ENCODE measurements at regions not wholly inside any gene's neighbourhood (a gene's known extent, or its start where the extent isn't known, plus 50 kb on each side); places are given as distances from the start of the nearest gene placed in this dataset.

- no peak overlapping the region for H3K14ac ChIP-seq (ENCODE audit: low read length)
- no peak overlapping the region for H3K4me2 ChIP-seq (ENCODE audit: low read length)
- no peak overlapping the region for H2BK5ac ChIP-seq (ENCODE audit: low read depth, low read length, poor library complexity)
- no peaks in the 10 kb centered on the region for H3K79me1 ChIP-seq (ENCODE audit: low read length)
- H2AK5ac ChIP-seq (ENCODE audit: low read length), result no peak overlapping the region
- H4K12ac ChIP-seq (ENCODE audit: low read depth, low read length), result no peak overlapping the region
- no peak overlapping the region for H3K4me3 ChIP-seq (ENCODE audit: low read depth, low read length)
- no peak overlapping the region for H3K4ac ChIP-seq (ENCODE audit: low read depth, low read length)
- H2BK12ac ChIP-seq (ENCODE audit: low read length), result no peak overlapping the region
- H3K27ac ChIP-seq (ENCODE audit: low read depth, low read length), result no peak overlapping the region
- H2BK120ac ChIP-seq (ENCODE audit: insufficient read depth, low read length, poor library complexity), result no peak overlapping the region
- H3K23ac ChIP-seq (ENCODE audit: low read length), result no peak overlapping the region
- peaks cover 5% of the 10 kb centered on the region for H3K9me3 ChIP-seq (ENCODE audit: insufficient read depth, low read depth, low read length)
- no CpG with 5 or more reads among the region's 3 CpGs for WGBS (ENCODE audit: extremely low coverage, insufficient coverage, insufficient read length)
- no peaks in the 10 kb centered on the region for H3K79me2 ChIP-seq (ENCODE audit: control insufficient read depth, insufficient read depth, low read length, poor library complexity)
- H4K8ac ChIP-seq (ENCODE audit: low read depth, low read length), result no peak overlapping the region
- no peaks in the 10 kb centered on the region for H3K27me3 ChIP-seq (ENCODE audit: insufficient read depth, low read length)
- H3K9ac ChIP-seq (ENCODE audit: low read length), result no peak overlapping the region
- H2AFZ ChIP-seq (ENCODE audit: insufficient read depth, low read length, poor library complexity), result no peak overlapping the region
- no peaks in the 10 kb centered on the region for H3K4me1 ChIP-seq (ENCODE audit: control insufficient read depth in 1 of 2, insufficient read depth in 2 of 2, low read length in 2 of 2)
- no peaks in the 10 kb centered on the region for H3K36me3 ChIP-seq (ENCODE audit: control insufficient read depth in 1 of 2, insufficient read depth in 2 of 2, low read length in 2 of 2)
- H3K18ac ChIP-seq (ENCODE audit: low read length), result no peak overlapping the region
- H4K91ac ChIP-seq (ENCODE audit: low read depth, low read length), result no peak overlapping the region
- DNase-seq, result peak in 1 of 2 donors; percentile 51
Measured at GRCh38 chr21:36626791-36627190, 72.1 kb upstream of the SIM2 start.

- H4K91ac ChIP-seq (ENCODE audit: low read depth, low read length), result no peak overlapping the region
Measured at GRCh38 chr21:36627242-36627641, 71.7 kb upstream of the SIM2 start.

GRCh38 chr21:36628106-36628505 is 70.8 kb upstream of the SIM2 start:
- H4K91ac ChIP-seq (ENCODE audit: low read depth, low read length), result no peak overlapping the region

More at GRCh38 chr21:36627242-36627641, 71.7 kb upstream of the SIM2 start:
- H3K4me3 ChIP-seq (ENCODE audit: low read depth, low read length), result no peak overlapping the region
- H3K36me3 ChIP-seq (ENCODE audit: control insufficient read depth in 1 of 2, insufficient read depth in 2 of 2, low read length in 2 of 2), result no peaks in the 10 kb centered on the region
- no peak overlapping the region for H2BK5ac ChIP-seq (ENCODE audit: low read depth, low read length, poor library complexity)
- no peak overlapping the region for H4K12ac ChIP-seq (ENCODE audit: low read depth, low read length)
- no peaks in the 10 kb centered on the region for H3K79me1 ChIP-seq (ENCODE audit: low read length)
- H2BK12ac ChIP-seq (ENCODE audit: low read length), result no peak overlapping the region
- H3K4me2 ChIP-seq (ENCODE audit: low read length), result no peak overlapping the region
- no peak overlapping the region for H2AK5ac ChIP-seq (ENCODE audit: low read length)
- H2BK120ac ChIP-seq (ENCODE audit: insufficient read depth, low read length, poor library complexity), result no peak overlapping the region
- no peaks in the 10 kb centered on the region for H3K79me2 ChIP-seq (ENCODE audit: control insufficient read depth, insufficient read depth, low read length, poor library complexity)
- WGBS (ENCODE audit: extremely low coverage, insufficient coverage, insufficient read length), result no CpG with 5 or more reads among the region's 5 CpGs
- no peak overlapping the region for H3K23ac ChIP-seq (ENCODE audit: low read length)
- peak; percentile 53 to 60 for DNase-seq
- H3K18ac ChIP-seq (ENCODE audit: low read length), result no peak overlapping the region
- H3K27ac ChIP-seq (ENCODE audit: low read depth, low read length), result no peak overlapping the region
- H3K27me3 ChIP-seq (ENCODE audit: insufficient read depth, low read length), result no peaks in the 10 kb centered on the region
- H4K8ac ChIP-seq (ENCODE audit: low read depth, low read length), result no peak overlapping the region
- no peak overlapping the region for H2AFZ ChIP-seq (ENCODE audit: insufficient read depth, low read length, poor library complexity)
- no peak overlapping the region for H3K14ac ChIP-seq (ENCODE audit: low read length)
- H3K9me3 ChIP-seq (ENCODE audit: insufficient read depth, low read depth, low read length), result peaks cover 5% of the 10 kb centered on the region
- H3K4ac ChIP-seq (ENCODE audit: low read depth, low read length), result no peak overlapping the region
- H3K9ac ChIP-seq (ENCODE audit: low read length), result no peak overlapping the region
- no peaks in the 10 kb centered on the region for H3K4me1 ChIP-seq (ENCODE audit: control insufficient read depth in 1 of 2, insufficient read depth in 2 of 2, low read length in 2 of 2)

GRCh38 chr21:36628761-36629460 is 70.0 kb upstream of the SIM2 start:
- DNase-seq, result no peak
- Histone ChIP-seq H3K27me3 (ENCODE audit: insufficient read depth, low read length) (no peaks in the 10 kb centered on the region), H3K79me1 (ENCODE audit: low read length) (no peaks in the 10 kb centered on the region), H4K12ac (ENCODE audit: low read depth, low read length) (no peak overlapping the region), H3K4ac (ENCODE audit: low read depth, low read length) (no peak overlapping the region), H3K18ac (ENCODE audit: low read length) (no peak overlapping the region), H3K9me3 (ENCODE audit: insufficient read depth, low read depth, low read length) (peaks cover 2% of the 10 kb centered on the region), H3K27ac (ENCODE audit: low read depth, low read length) (no peak overlapping the region), H3K9ac (ENCODE audit: low read length) (no peak overlapping the region), H4K91ac (ENCODE audit: low read depth, low read length) (no peak overlapping the region), H2BK12ac (ENCODE audit: low read length) (no peak overlapping the region), H2AK5ac (ENCODE audit: low read length) (no peak overlapping the region), H2BK5ac (ENCODE audit: low read depth, low read length, poor library complexity) (no peak overlapping the region), H2AFZ (ENCODE audit: insufficient read depth, low read length, poor library complexity) (no peak overlapping the region), H3K79me2 (ENCODE audit: control insufficient read depth, insufficient read depth, low read length, poor library complexity) (no peaks in the 10 kb centered on the region), H3K36me3 (ENCODE audit: control insufficient read depth in 1 of 2, insufficient read depth in 2 of 2, low read length in 2 of 2) (no peaks in the 10 kb centered on the region), H4K8ac (ENCODE audit: low read depth, low read length) (no peak overlapping the region), H3K14ac (ENCODE audit: low read length) (no peak overlapping the region), H2BK120ac (ENCODE audit: insufficient read depth, low read length, poor library complexity) (no peak overlapping the region), H3K4me1 (ENCODE audit: control insufficient read depth in 1 of 2, insufficient read depth in 2 of 2, low read length in 2 of 2) (no peaks in the 10 kb centered on the region), H3K4me2 (ENCODE audit: low read length) (no peak overlapping the region), H3K23ac (ENCODE audit: low read length) (no peak overlapping the region), H3K4me3 (ENCODE audit: low read depth, low read length) (no peak overlapping the region)
- WGBS (ENCODE audit: extremely low coverage, insufficient coverage, insufficient read length), result no CpG with 5 or more reads among the region's 13 CpGs

More at GRCh38 chr21:36628106-36628505, 70.8 kb upstream of the SIM2 start:
- Histone ChIP-seq H3K4me3 (ENCODE audit: low read depth, low read length) (no peak overlapping the region), H4K8ac (ENCODE audit: low read depth, low read length) (no peak overlapping the region), H2AFZ (ENCODE audit: insufficient read depth, low read length, poor library complexity) (no peak overlapping the region), H3K27ac (ENCODE audit: low read depth, low read length) (no peak overlapping the region), H3K36me3 (ENCODE audit: control insufficient read depth in 1 of 2, insufficient read depth in 2 of 2, low read length in 2 of 2) (no peaks in the 10 kb centered on the region), H3K23ac (ENCODE audit: low read length) (no peak overlapping the region), H3K4me1 (ENCODE audit: control insufficient read depth in 1 of 2, insufficient read depth in 2 of 2, low read length in 2 of 2) (no peaks in the 10 kb centered on the region), H4K12ac (ENCODE audit: low read depth, low read length) (no peak overlapping the region), H3K9ac (ENCODE audit: low read length) (no peak overlapping the region), H2AK5ac (ENCODE audit: low read length) (no peak overlapping the region), H3K4me2 (ENCODE audit: low read length) (no peak overlapping the region), H3K4ac (ENCODE audit: low read depth, low read length) (no peak overlapping the region), H2BK120ac (ENCODE audit: insufficient read depth, low read length, poor library complexity) (no peak overlapping the region), H3K18ac (ENCODE audit: low read length) (no peak overlapping the region), H3K79me2 (ENCODE audit: control insufficient read depth, insufficient read depth, low read length, poor library complexity) (no peaks in the 10 kb centered on the region), H3K9me3 (ENCODE audit: insufficient read depth, low read depth, low read length) (peaks cover 4% of the 10 kb centered on the region), H2BK12ac (ENCODE audit: low read length) (no peak overlapping the region), H2BK5ac (ENCODE audit: low read depth, low read length, poor library complexity) (no peak overlapping the region), H3K79me1 (ENCODE audit: low read length) (no peaks in the 10 kb centered on the region), H3K27me3 (ENCODE audit: insufficient read depth, low read length) (no peaks in the 10 kb centered on the region), H3K14ac (ENCODE audit: low read length) (no peak overlapping the region)
- no CpG with 5 or more reads among the region's 9 CpGs for WGBS (ENCODE audit: extremely low coverage, insufficient coverage, insufficient read length)
- no peak for DNase-seq

Data from trophoblast cell (in vitro differentiated cells and primary cell).